Inferior parietal cortex (tissue), 1 donor: ENCODE measurements at regions not wholly inside any gene's neighbourhood (a gene's known extent, or its start where the extent isn't known, plus 50 kb on each side); places are given as distances from the start of the nearest gene placed in this dataset.
"Not testable (repeated sequence)": the region's sequence is repeated elsewhere in the genome, so short reads cannot be mapped to it uniquely, and the experiment has no call there.

ENCODE experiments used
- DNase-seq: peaks from one replicate; pipeline ENCODE4 v3.0.0-alpha.2; 2016; ENCODE audit errors: extremely low spot score

DNA sequence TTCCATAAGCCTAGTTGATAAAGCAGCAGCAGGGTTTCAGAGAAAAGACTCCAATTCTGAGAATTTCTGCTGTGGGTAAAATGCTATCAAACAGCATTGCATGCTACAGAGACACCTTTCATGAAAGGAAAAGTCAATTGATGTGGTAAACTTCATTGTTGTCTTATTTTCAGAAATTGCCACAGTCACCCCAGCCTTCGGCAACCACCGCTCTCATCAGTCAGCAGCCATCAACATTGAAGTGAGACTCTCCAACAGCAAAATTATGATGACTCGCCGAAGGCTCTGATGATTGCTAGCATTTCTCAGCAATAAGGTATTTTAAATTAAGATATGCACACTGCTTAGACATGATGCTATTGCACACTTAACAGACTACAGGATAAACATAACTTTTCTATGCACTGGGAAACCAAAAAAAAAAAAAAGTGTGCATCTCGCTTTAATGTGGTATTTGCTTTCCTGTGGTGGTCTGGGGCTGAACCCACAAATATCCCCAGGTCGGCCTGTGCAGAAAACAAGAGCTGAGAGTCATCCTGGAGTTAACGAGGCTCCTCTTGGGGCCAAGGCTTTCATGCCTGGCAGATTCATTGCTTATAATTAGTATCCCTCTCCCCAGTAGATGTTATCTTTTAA, 192.1 kb downstream of the CTTN start:
- no peak for DNase-seq

DNA sequence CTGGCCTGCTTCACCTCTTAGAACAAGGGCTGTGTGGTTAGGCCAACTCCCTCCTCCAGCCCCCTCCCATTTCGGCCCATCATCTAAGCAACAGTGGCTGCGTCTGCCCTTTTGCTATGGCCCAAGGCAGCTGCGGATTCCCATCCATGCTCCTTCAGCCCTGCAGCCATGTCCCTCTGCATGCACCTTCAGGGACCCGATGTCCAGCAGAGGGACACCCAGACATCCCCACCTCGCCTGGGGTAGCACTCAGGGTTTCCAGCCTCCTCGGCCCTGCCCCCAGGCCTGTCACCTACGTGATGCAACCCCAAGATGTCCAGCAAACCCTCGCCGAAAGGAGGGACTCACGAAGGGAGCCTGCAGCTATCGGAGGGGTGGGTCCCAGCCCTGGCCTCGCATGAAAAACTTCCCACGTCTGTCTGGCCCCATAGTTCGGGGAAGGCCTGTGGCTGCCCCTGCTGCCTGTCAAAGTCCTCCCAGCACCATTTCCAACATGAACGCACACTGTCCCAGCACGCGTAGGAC, 194.4 kb downstream of the CTTN start:
- DNase-seq = no peak

DNA sequence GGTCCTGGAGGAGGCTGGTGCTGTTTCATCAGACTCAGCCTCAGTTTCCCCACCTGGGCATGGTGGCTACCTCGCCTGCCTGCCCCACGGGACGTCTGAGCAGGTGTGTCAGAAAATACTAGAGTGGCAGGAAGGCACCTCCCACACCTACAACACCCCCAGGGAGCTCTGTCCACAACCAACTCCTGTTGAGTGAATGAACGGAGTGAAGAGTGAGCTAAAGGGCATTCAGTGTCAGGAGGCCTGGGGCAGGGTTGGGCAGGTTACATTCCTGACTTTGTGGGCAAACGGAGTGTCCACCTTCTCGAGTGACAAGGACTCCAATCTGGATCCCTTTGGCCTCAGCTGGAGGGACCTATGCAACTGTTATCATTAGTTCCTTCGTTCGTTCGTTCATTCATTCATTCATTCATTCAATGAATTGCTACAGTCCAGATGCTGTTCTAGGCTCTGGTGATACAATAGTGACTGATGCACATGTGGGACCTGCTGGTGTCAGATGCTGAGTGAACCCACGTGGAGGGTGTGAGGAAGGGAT, 195.2 kb downstream of the CTTN start:
- no peak for DNase-seq

DNA sequence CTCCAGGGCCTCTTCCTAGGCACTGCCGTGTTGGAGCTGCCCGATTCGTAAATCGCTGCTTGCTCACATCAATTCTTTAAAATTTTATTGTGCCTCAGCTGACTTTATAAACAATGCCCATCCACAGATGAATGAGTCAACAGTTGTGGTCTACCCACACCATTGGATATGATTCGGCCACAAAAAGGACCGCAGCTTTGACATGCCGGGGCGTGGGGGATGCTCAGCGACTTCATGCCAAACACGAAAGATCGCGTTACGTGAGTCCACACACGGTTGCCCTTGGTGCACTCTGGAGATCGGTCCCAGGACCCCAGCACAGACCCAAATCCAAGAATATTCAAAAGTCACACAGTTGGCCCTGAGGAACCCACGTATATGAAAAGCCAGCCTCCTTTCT, 195.7 kb downstream of the CTTN start:
- DNase-seq = no peak

DNA sequence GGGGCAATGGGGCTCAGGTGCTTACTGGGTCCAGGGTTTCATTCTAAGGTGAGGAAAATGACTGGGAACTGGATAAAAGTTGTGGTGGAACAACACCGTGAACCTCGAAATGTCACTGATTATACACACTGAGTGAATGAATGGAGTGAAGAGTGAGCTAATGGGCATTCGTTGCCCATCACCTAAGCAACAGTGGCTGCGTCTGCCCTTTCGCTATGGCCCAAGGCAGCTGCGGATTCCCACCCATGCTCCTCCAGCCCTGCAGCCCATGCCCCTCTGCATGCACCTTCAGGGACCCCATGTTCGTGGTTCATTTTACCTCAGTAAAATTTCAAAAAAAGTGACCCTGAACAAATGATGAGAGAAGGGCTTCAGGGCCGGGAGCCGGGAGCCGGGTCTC, 196.3 kb downstream of the CTTN start:
- no peak for DNase-seq

DNA sequence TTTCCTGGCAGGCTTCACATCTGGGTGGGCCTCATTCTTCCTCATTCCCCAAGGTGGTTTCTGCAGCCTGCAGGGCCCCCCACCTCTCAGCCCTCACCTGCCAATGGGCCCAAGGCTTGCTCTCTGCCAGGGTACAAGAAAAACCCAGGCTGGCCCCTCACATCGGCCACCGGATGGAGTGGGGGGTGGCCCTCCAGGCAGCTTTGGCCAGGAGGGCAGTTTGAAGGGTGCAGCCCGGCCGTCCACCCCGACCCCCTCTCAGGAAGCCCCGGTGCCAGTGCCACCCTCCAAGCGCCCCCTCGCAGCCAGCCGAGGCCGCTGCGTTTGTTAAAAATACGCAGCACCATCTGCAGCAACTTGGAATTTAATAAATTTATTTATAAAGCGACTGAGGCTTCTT, 196.7 kb downstream of the CTTN start:
- DNase-seq = no peak

DNA sequence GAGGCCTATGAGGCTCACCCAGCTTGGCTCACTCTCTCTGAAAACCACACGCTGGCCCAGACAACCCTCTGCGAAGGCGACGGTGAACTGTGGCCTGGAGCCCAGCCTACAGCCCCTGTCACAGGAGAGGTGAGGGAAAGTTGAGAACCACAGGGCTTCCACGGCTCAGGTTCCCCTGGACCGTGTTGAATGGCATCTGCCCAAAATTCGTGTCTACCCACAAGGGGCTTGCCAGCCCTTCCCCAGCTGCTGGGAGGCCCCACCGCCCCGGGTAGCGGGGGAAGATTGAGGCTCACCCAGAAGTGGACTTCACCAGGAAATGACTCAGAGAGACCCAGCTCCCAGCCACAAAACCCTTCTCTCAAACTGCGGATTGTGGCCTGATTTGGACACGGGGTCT, 197.1 kb downstream of the CTTN start:
- no peak for DNase-seq

DNA sequence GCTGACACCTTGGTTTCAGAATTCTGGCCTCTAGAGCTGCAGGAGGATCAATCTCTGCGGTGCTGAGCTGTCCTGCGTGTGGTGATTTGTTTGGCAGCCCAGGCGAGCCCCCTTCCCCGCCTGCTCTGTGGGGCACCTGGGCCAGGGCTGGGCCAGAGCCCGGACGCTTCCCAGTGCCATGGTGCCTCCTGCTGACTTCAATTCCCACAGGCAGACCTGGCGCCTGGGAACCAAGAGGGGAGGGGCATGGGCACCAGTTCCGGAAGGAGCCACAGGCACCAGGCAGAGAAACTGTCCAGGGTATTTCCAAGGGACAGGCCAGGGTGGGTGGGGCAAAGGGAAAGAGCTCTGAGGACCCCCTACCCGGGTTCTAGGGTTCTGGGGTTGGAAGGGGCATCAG, 197.8 kb downstream of the CTTN start:
- DNase-seq = no peak

DNA sequence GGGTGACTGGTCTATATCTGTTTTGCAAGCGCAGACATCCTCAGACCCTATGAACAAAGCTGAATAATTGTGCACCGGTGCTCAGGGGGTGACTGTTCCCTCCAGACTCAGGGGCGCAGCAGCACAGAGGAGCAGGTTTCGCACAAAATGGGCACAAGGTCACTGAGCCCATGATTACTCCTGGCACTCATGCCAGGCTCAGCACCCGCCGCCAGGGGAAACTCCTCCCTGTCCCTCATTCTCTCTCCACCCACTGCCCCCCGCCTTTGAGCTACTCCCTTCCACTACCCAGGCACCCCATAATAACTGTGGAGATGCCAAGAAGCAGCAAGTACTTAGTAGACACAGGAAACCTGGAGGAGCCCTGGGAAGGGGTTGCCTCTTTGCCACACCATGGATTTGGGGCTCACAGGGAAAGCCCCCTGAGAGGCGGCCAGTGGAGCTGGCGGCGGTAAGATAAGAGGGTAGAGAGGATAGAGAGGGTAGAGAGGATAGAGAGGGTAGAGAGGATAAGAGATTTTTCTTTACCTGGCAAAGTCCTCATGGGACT, 198.8 kb downstream of the CTTN start:
- no peak for DNase-seq

DNA sequence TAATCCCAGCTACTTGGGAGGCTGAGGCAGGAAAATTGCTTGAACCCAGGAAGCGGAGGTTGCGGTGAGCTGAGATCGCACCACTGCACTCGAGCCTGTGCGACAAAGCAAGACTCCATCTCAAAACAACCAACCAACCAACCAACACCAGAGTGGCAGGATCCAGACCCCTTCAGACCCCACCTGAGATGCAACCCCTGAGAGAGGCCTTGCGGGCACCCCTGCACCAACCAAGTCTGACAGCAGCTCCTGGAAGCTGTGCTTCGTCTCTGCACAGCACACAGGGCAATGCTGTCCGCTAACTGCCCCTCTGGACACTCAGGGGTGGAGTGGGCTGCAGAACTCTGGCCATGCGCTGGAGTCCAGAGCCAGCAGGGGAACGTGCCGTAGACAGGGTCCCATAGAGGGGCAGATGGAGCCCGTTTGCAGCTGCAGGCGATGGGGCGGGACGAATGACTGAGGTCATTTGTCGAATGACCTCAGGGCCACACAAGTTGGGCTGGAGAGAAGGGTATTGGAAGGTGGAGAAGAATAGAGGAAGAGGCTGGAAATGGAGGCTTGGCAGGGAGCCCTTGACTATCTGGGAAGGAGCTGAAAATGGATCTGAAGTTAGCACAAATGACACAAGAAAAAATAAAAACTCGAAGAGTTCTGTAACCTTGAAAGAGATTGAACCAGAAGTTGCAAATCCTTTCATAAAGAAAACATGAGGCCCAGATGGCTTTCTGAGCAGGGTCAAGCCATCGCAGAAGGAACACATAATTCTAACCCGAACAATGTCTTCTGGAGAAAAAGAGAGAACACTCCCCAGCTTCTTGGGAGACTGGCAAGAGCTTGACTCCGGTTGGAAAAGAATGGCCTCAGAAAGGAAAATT, 199.7 kb downstream of the CTTN start:
- no peak for DNase-seq

DNA sequence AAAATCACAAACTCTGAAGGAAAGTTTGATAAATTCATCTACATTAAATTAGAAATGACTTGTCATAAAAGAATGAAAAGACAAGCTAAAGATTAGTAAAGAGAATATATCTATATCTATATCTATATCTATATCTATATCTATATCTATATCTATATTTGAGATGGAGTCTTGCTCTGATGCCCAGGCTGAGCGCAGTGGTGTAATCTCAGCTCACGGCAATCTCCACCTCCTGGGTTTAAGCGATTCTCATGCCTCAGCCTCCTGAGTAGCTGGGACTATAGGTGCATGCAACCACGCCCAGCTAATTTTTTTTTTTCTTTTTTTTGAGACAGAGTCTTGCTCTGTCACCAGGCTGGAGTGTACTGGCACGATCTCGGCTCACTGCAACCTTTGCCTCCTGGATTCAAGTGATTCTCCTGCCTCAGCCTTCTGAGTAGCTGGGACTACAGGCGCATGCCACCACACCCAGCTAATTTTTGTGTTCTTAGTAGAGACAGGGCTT, 202.6 kb downstream of the CTTN start:
- not testable (repeated sequence) for DNase-seq

DNA sequence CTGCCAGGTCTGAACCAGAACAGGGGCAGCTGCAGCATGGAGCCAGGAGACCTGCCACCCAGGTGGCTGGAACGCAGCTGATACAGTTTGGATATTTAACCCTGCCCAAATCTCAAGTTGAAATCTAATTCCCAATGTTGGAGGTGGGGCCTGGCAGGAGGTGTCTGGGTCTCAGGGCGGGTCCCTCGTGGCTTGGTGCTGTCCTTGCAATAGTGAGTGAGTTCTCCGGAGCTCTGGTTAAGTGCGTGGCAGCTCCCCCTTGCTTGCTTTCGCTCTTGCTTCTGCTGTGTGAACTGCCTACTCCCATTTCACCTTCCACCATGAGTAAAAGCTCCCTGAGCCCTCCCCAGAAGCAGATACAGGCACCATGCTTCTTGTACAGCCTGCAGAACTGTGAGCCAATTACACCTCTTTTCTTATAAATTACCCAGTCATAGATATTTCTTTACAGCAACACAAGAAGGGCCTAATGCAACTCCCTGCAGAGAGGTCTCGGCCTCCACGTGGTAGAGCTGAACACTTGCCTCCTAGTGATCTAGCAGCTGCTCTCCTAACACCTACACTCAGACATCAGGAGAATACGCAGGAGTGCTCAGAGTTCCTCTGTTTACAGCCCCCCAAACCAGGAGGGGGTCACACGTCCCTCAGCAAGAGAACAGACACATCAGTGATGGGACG, 203.7 kb downstream of the CTTN start:
- no peak for DNase-seq

DNA sequence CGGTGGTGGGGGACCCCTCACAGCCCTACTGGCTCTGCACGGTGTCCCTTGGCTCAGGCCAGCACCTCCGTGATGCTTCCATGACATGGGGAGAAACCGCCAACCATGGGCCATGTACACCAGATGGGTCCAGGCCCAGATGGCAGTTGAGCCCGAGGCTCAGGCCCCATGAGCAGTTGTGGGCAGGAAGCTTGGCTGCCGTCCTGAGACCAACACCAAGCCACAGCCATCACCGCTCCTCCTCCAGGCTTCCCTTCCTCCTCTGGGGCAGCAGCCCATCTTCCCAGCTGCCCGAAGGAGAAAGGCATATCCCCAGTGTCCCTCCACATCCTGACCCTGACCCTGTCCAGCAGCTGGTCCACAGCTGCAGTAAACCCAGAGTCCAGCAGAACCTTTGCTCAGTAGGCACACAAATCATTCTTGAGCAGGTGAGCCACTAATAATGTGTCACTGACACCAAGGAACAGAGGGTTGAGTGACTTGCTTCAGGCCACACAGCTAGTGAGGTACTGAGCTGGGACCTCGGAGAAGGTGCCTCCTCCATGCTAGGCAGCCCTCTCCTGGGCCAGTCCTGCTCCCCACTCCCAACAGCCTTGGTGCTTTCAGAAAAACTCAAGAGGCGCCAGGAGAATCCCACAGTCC, 204.9 kb downstream of the CTTN start:
- DNase-seq = no peak

DNA sequence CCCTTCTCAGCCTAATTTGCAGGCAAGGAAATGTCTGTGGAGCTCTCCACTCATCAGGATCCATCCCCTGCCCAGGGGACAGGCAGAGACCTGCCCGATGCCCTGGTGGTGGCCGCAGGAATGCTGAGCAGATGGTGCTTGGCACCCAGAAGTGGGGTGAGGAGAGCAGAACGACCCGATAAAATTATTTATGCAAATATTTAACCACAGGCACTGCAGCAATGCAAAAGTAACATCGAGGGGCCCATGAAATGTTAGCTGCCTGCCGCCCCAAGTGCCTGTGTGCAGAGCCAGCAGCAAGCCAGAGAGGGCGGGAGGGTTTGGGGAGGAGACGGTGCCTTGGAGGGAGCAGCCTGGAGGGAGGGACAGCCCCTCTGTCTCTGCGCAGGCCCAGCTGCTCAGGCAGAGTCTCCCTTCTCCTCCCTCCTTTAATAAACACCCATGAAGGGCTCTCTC, 205.5 kb downstream of the CTTN start:
- no peak for DNase-seq

DNA sequence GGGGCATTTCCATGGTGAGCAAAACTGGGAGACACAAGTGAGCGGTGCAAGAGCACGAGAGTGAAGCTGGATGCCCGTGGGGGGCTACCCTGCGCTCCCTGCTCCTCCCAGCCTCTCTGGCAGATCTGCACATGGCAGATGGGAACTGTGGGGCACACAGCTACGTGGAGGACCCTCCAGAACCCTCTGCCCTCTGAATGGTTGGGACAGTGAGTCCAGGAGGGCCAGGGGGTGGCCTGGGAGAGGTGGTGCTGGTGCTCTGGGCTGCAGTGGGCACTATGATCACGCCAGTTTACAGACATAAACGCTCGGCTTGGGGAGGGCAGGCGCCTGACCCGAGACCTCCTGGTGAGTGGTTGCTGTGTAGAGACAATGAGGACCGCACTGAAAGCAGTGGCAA, 205.9 kb downstream of the CTTN start:
- DNase-seq = no peak

DNA sequence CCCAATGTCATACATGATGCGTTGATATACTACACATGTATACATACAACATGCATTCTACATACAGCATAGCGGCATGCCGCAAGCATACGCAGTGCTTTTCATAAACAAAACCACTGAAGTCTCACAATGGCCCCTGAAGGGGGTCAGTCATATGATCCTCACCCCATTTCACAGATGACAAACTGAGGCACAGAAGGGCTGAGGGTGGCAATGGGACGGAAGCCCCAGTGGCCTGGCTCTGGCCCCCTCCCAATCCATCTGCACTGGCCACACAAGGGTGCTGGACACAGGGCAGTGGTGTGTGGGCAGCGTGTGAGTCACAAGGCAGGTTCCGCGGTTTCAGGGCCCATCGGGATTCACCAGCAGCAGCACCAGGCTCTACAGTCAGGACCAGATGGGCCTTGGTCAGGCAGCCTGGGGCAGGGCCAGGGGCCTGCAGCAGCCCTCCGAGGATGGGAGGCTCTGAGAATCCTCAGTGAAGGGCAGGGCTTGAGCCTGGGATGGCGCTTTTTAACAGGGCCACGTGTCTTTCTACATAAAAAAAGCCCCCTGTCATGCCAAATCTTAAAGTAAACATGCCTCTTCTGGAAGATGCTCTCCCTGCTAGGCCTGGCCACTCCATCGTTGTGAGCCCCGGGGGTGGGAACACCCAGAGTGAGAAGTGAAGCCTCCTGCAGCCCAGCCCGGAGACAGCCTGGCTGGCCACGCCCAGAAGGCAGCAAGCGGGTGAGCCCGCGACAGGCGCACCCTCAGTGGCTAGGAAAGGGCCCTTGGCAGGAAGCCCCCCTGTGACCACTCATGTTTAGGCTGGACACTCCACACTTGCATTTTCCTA, 206.5 kb downstream of the CTTN start:
- DNase-seq = no peak

DNA sequence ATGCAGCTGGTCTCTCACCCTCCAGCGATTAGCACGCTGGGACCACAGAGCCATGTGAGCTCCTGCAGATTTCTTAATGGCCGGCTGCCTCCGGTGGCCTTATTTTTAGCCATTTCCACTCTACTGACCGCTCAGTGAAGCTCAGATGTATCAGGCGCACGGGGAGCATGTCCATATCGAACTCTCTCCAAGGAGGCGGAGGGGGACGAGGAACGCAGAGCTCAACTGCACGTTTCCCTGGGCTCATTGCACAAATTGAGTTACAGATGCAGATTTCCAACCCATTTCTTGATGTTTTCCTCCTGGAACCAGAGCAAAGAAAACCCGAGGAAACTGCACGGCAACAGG, 207.1 kb downstream of the CTTN start:
- no peak for DNase-seq

DNA sequence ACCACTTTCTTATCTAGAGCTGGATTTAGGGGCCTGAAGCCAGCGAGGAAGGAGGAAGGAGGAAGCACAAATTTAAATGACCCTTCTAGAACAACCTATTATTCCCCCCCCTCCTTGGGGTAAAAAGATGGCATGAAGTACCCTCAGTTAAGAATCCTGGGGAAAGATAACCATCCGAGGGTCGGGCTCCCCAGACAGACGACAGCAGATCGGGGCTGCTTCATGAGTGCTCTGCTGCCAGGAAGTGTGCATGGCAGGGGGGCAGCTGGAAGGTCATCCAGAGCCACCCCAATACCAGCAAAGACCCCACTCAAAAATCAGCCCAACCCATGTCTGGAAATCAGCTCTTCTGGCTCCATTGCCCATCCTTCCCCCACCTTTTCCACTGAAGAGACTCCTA, 207.5 kb downstream of the CTTN start:
- no peak for DNase-seq

DNA sequence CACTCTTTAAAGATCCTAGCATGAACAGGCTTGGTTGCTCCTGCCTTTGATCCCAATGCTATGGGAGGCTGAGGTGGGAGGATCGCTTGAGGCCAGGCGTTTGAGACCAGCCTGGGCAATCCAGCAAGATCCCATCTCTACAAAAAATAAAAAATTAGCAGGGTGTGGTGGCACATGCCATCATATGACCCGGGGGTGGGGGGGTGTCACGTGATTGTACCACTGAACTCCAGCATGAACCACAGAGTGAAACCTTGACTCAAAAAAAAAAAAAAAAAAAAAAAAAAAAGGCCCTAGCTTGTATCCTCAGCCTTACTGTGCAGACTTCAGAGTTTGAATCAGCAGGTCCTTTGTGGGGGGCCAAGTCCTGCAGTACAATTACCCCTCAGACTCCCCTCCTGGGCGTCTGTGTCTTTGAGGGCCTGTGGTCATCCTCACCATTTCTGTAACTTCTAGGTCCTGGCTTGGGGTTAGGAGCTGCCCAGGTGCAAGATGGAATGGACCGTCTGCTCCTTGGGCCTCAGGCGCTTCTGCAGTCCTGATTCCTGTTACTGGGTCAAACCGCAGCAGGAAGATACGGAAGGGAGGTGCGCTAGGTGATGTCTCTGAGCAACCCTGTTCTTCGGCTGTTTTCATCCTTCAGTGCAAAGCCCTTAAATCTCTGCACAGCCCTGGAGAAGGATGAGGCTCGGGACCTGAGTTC, 208.1 kb downstream of the CTTN start:
- DNase-seq = no peak

DNA sequence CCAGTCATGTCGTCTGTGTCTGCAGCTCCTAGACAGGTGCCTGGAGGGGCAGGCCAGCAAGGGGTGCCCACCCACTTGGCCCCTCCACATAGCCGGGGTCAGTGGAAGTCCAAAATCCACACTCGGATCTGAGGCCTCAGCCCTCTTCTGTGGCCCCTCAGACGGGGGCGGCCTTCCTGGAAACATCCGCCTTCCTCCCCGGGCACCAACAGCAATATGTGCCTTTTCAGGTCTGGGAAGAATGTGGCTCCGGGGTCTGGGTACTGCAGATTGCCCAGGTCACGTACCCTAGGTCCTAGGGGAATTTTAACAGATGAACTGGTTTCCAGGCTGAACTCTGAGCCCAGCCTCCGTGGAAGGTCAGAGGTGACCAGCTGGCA, 208.6 kb downstream of the CTTN start:
- DNase-seq = no peak
